Esophagus squamous epithelium (tissue), 5 donors: ENCODE measurements at regions not wholly inside any gene's neighbourhood (a gene's known extent, or its start where the extent isn't known, plus 50 kb on each side); places are given as distances from the start of the nearest gene placed in this dataset.

Experiments
- DNase-seq: peaks from one replicate; lab custom pipeline; 2025; lab: John Stamatoyannopoulos, UW
- H3K27ac ChIP-seq, 4 donors: fragments of 200-600 bp; sonication (generic); one replicate each; pipeline ENCODE4 v1.5.1; 2016 to 2019; ENCODE audit warnings: mild to moderate bottlenecking in 1 of 4
- H3K27me3 ChIP-seq, 4 donors: fragments of 200-600 bp; sonication (generic); 1 replicate in 3 of 4; 2 replicates in 1 of 4; pipeline versions ENCODE4 v1.5.1 to v1.6.0; 2017 to 2021; ENCODE audit warnings: antibody characterized with exemption in 1 of 4
- H3K36me3 ChIP-seq, 3 donors: fragments of 200-600 bp; sonication (generic); one replicate each; pipeline ENCODE4 v1.5.1; 2016 to 2019
- H3K4me1 ChIP-seq, 3 donors: fragments of 200-600 bp; sonication (generic); one replicate each; pipeline ENCODE4 v1.5.1; 2017 to 2019
- H3K4me3 ChIP-seq, 4 donors: fragments of 200-600 bp; sonication (generic); 1 replicate in 3 of 4; 2 replicates in 1 of 4; pipeline ENCODE4 v1.5.1; 2016 to 2019; ENCODE audit warnings: mild to moderate bottlenecking in 2 of 4, moderate library complexity in 1 of 4
- H3K9me3 ChIP-seq, 3 donors: fragments of 200-600 bp; sonication (generic); one replicate each; pipeline ENCODE4 v1.5.1; 2016 to 2019
- POLR2A ChIP-seq, 4 donors: fragments of 450-650 bp; IDR thresholded peaks; one replicate each; pipeline ENCODE4 v1.6.1; 2017; ENCODE audit warnings: antibody characterized with exemption in 4 of 4, mild to moderate bottlenecking in 4 of 4, moderate library complexity in 3 of 4
- WGBS, 2 donors: methylation state at CpG; one replicate each; pipeline ENCODE4 v1.1.5; 2018; 5-methylcytosine and 5-hydroxymethylcytosine counted together
- intact Hi-C: fragments of 100-400 bp; cut with DNase I; formaldehyde crosslinking; loops from one replicate; pipeline ENCODE4 v1.15.0; 2022
- TF ChIP-seq, protein P1 (sequence below), 6 experiments: fragments of 450-650 bp in 4 of 6; fragments of 200-600 bp in 2 of 6; sonication (generic) in 2 of 6; IDR thresholded peaks; one replicate each; pipeline ENCODE4 v1.5.1; 2016 to 2019; ENCODE audit warnings: antibody characterized with exemption in 6 of 6, mild to moderate bottlenecking in 4 of 6, moderate library complexity in 4 of 6
- donor health status: DM: yes; HTN: yes; CAD: no.

DNA sequence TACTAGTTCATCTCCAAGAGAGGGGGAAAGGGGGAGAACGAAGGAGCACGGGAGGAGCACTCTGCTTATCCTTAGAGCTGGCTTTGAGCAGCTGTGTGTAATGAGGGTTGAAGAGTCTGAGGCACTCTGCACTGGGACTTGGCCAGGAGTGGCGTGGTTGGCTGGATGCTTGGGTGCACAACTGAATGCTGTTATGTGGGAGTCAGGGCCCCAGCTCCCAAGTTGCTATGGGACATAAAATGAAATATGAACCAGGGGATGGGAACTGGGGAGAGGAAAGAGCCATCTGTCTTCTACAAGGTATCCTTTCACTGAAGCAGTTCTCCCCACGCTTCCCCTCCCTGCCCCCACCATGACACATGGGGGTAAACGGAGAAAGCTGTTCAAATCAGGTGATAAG is 105.9 kb upstream of the ANKFN1 start:
- H3K4me1 ChIP-seq: no peaks in the 10 kb centered on the region
- no peaks in the 10 kb centered on the region for H3K9me3 ChIP-seq
- intact Hi-C loops: no loop called here
- H3K4me3 ChIP-seq: no peak overlapping the region
- peaks cover 0 to 3% (median 0%) of the 10 kb centered on the region in 4 donors for H3K27me3 ChIP-seq
- no peak overlapping the region for H3K27ac ChIP-seq
- TF ChIP-seq, protein P1, sequence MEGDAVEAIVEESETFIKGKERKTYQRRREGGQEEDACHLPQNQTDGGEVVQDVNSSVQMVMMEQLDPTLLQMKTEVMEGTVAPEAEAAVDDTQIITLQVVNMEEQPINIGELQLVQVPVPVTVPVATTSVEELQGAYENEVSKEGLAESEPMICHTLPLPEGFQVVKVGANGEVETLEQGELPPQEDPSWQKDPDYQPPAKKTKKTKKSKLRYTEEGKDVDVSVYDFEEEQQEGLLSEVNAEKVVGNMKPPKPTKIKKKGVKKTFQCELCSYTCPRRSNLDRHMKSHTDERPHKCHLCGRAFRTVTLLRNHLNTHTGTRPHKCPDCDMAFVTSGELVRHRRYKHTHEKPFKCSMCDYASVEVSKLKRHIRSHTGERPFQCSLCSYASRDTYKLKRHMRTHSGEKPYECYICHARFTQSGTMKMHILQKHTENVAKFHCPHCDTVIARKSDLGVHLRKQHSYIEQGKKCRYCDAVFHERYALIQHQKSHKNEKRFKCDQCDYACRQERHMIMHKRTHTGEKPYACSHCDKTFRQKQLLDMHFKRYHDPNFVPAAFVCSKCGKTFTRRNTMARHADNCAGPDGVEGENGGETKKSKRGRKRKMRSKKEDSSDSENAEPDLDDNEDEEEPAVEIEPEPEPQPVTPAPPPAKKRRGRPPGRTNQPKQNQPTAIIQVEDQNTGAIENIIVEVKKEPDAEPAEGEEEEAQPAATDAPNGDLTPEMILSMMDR (IDR thresholded peaks at IDR 0.05): no peak
- TF ChIP-seq POLR2A (IDR thresholded peaks at IDR 0.05): no peak
- 22 to 26% methylated on average over 5 of the region's 5 CpGs for whole genome bisulfite sequencing, 2 donors
- no peaks in the 10 kb centered on the region for H3K36me3 ChIP-seq
- no peak for DNase-seq

DNA sequence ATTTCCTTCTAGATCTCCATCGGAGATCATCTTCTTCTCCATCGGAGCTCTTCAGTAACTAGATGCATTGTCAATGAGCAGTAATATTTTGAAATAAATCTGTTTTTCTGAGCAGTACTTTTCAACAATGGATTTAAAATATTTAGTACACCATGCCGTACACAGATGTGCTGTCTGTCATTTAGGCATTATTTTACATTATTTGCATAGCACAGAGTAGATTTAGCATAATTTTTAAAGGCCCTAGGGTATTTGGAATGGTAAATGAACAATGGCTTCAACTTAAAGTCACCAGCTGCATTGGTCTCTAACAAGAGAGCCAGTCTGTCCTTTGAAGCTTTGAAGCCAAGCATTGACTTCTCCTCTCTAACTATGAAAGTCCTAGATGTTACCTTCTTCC is 95.4 kb upstream of the ANKFN1 start:
- H3K36me3 ChIP-seq: no peaks in the 10 kb centered on the region
- no peak overlapping the region for H3K27ac ChIP-seq
- intact Hi-C loops: no loop called here
- no peak overlapping the region for H3K4me3 ChIP-seq
- no peaks in the 10 kb centered on the region for H3K9me3 ChIP-seq
- H3K4me1 ChIP-seq: no peaks in the 10 kb centered on the region
- DNase-seq: no peak
- no peaks in the 10 kb centered on the region for H3K27me3 ChIP-seq
- WGBS, 2 donors: 84 to 85% methylated on average over 3 of the region's 3 CpGs
- TF ChIP-seq POLR2A (IDR thresholded peaks at IDR 0.05): no peak
- TF ChIP-seq, protein P1 (IDR thresholded peaks at IDR 0.05): no peak

DNA sequence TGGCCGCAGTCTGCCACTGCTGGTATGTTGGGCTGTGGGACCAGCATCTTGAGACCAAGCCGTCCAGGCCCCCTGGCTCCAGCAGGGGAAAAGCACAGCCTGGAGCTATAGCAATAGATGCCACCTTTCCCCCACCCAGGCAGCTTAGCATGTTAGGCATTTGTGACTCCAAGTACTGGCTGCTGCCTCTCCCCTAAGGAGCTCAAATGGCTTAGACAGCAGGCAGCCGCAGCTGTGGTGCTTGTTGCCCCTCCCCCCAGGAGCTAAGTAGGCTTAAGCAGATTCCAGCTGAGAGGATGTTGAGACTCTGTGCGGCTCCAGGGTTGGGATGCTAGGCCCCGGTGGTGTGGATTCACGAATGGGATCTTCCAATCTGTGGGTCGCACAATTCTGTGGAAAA is 88.8 kb upstream of the ANKFN1 start:
- no peaks in the 10 kb centered on the region for H3K27me3 ChIP-seq
- DNase-seq: no peak
- no peaks in the 10 kb centered on the region for H3K9me3 ChIP-seq
- no peak overlapping the region for H3K27ac ChIP-seq
- no peak overlapping the region for H3K4me3 ChIP-seq
- TF ChIP-seq, protein P1 (IDR thresholded peaks at IDR 0.05): no peak
- no peak for TF ChIP-seq POLR2A (IDR thresholded peaks at IDR 0.05)
- intact Hi-C loops: no loop called here
- WGBS, 2 donors: 0 to 73% methylated on average over 1 to 3 of the region's 7 CpGs
- no peaks in the 10 kb centered on the region for H3K36me3 ChIP-seq
- H3K4me1 ChIP-seq: no peaks in the 10 kb centered on the region

DNA sequence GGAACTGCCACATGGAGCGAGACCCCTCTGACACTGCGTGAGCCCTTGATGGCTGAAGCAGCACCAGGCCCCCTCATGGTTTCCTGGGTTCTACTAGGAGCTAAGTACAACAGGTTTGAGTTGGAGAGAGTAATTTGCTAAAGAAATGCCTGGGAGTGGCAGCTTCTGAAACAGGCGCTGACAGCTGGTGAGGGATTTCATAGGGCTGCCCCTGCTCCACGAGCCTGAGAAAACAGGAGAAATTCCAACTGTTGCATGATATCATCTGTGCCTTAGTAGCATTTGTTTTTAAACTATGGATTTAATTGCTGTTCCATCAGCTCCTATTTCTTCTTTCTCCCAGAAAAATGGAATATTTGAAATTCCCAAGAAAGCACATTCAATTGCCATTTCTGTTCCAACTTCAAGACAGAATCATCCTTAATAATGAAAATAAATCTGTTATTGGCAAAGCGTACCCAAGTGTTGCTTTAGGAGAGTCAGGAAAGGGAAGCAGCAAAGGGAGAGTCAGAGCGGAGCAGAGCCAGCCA is 78.8 kb upstream of the ANKFN1 start:
- H3K4me1 ChIP-seq: no peaks in the 10 kb centered on the region
- no peaks in the 10 kb centered on the region for H3K36me3 ChIP-seq
- H3K9me3 ChIP-seq: no peaks in the 10 kb centered on the region
- intact Hi-C loops: no loop called here
- 57 to 64% methylated on average over 6 of the region's 6 CpGs for WGBS, 2 donors
- no peak overlapping the region for H3K4me3 ChIP-seq
- TF ChIP-seq POLR2A (IDR thresholded peaks at IDR 0.05): no peak
- TF ChIP-seq, protein P1 (IDR thresholded peaks at IDR 0.05): no peak
- no peak for DNase-seq
- no peaks in the 10 kb centered on the region for H3K27me3 ChIP-seq
- H3K27ac ChIP-seq: no peak overlapping the region

DNA sequence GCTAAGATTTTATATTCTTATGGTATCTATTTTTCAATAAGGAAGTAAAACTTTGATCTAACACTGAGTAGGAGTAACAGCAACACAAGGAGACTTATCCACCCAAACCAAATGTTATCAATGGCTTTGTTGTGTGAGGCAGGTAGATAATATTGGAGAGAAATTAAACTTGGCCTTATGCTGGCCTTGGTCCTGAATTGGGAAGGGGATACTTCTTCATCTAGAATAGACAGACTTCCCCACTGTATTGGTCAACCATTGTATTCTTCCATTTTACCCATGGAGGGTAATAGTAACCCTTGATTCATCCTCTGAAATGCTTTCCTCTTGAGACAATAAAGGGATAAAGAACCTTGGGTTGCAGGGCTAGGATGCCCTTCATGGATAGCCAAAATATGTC is 76.3 kb upstream of the ANKFN1 start:
- no peaks in the 10 kb centered on the region for H3K36me3 ChIP-seq
- intact Hi-C loops: no loop called here
- H3K27ac ChIP-seq: no peak overlapping the region
- no peak overlapping the region for H3K4me3 ChIP-seq
- H3K9me3 ChIP-seq: no peaks in the 10 kb centered on the region
- no peaks in the 10 kb centered on the region for H3K27me3 ChIP-seq
- no peak for TF ChIP-seq POLR2A (IDR thresholded peaks at IDR 0.05)
- TF ChIP-seq, protein P1 (IDR thresholded peaks at IDR 0.05): no peak
- DNase-seq: no peak
- no peaks in the 10 kb centered on the region for H3K4me1 ChIP-seq
